CD4-positive, alpha-beta T cell (primary cell): ENCODE measurements at regions not wholly inside any gene's neighbourhood (a gene's known extent, or its start where the extent isn't known, plus 50 kb on each side); places are given as distances from the start of the nearest gene placed in this dataset.
"Not testable (repeated sequence)": the region's sequence is repeated elsewhere in the genome, so short reads cannot be mapped to it uniquely, and the experiment has no call there.

ENCODE experiments used
- ATAC-seq: fragments of 200-7000 bp; cut with Tn5 transposase; one replicate; pipeline ENCODE4 v1.10.0; 2022; ENCODE audit warnings: mild to moderate bottlenecking; ENCODE audit not compliant: poor library complexity
- CTCF ChIA-PET: fragments of 350-600 bp; sonication (Branson Sonifier 250); formaldehyde crosslinking; loops from one replicate; lab custom pipeline; 2021; ENCODE audit warnings: antibody characterized with exemption, inconsistent platforms; lab: Charles Lee
- POLR2A ChIA-PET: fragments of 350-600 bp; sonication (Branson Sonifier 250); formaldehyde crosslinking; loops from one replicate; lab custom pipeline; 2021; ENCODE audit warnings: antibody characterized with exemption, inconsistent platforms; lab: Charles Lee
- DNase-seq, 14 experiments: peaks; one replicate each; pipeline ENCODE4 v3.0.0-alpha.2; 2013 to 2020; ENCODE audit warnings: mixed read lengths in 2 of 14
- H3K27ac ChIP-seq, 2 donors: one replicate each; pipeline versions ENCODE4 v1.5.1 to v1.7.0; 2013; ENCODE audit warnings: low read length in 2 of 2, low read depth in 1 of 2, mild to moderate bottlenecking in 1 of 2
- H3K27me3 ChIP-seq, 2 experiments: 1 replicate in 1 of 2; 2 replicates in 1 of 2; pipeline versions ENCODE4 v1.6.1 to v1.7.0; 2013; ENCODE audit warnings: low read length in 2 of 2, control low read depth in 1 of 2, mild to moderate bottlenecking in 1 of 2, moderate library complexity in 1 of 2; ENCODE audit not compliant: insufficient read depth in 2 of 2, control insufficient read depth in 1 of 2
- H3K36me3 ChIP-seq: one replicate; pipeline ENCODE4 v1.6.1; 2013; ENCODE audit warnings: low read length, control low read depth; ENCODE audit not compliant: insufficient read depth
- H3K4me1 ChIP-seq: one replicate; pipeline ENCODE4 v1.6.1; 2013; ENCODE audit warnings: low read length, control low read depth; ENCODE audit not compliant: insufficient read depth
- H3K4me3 ChIP-seq: one replicate; pipeline ENCODE4 v1.5.1; 2013; ENCODE audit warnings: mild to moderate bottlenecking, low read length, moderate library complexity
- H3K9me3 ChIP-seq, 2 experiments: 1 replicate in 1 of 2; 2 replicates in 1 of 2; pipeline versions ENCODE4 v1.6.1 to v1.7.0; 2013; ENCODE audit warnings: low read length in 2 of 2, mild to moderate bottlenecking in 2 of 2, control low read depth in 1 of 2, moderate library complexity in 1 of 2; ENCODE audit not compliant: control insufficient read depth in 1 of 2, insufficient read depth in 1 of 2
- H3K27ac Mint-ChIP-seq: one replicate; pipeline ENCODE4 v1.8.0; 2020; ENCODE audit warnings: mixed read lengths
- H3K27me3 Mint-ChIP-seq: one replicate; pipeline ENCODE4 v1.8.0; 2021; ENCODE audit warnings: mixed read lengths
- H3K36me3 Mint-ChIP-seq: one replicate; pipeline ENCODE4 v1.8.0; 2021; ENCODE audit warnings: low read depth, mixed read lengths
- H3K4me1 Mint-ChIP-seq: one replicate; pipeline ENCODE4 v1.8.0; 2021; ENCODE audit warnings: low read depth, mixed read lengths
- H3K4me3 Mint-ChIP-seq: one replicate; pipeline ENCODE4 v1.8.0; 2020; ENCODE audit warnings: mild to moderate bottlenecking, mixed read lengths
- H3K9me3 Mint-ChIP-seq: one replicate; pipeline ENCODE4 v1.8.0; 2020; ENCODE audit warnings: mixed read lengths
- CTCF ChIP-seq: fragments of 200-600 bp; IDR thresholded peaks from one replicate; pipeline ENCODE4 v1.8.0; 2022; ENCODE audit warnings: antibody characterized with exemption, mild to moderate bottlenecking
- intact Hi-C, 2 experiments: fragments of 100-400 bp; cut with DNase I in 1 of 2; cut with micrococcal nuclease in 1 of 2; formaldehyde crosslinking; loops; one replicate each; pipeline versions ENCODE4 v1.15.1 to v1.9.0; 2023 to 2025; cut with DNase I, micrococcal nuclease

GRCh38 chr15:81645470-81645869 lies 271.5 kb upstream of the TMC3 start:
- Histone ChIP-seq H3K4me1 (no peaks in the 10 kb centered on the region), H3K27ac (no peak overlapping the region), H3K9me3 (no peaks in the 10 kb centered on the region), H3K4me3 (no peak overlapping the region), H3K27me3 (no peaks in the 10 kb centered on the region), H3K36me3 (no peaks in the 10 kb centered on the region)
- H3K27me3 Mint-ChIP-seq: peaks cover 5% of the 10 kb centered on the region
- ChIA-PET POLR2A (no interaction called here), CTCF (no interaction called here)
- intact Hi-C loops: no loop called here
- no peaks in the 10 kb centered on the region for H3K36me3 Mint-ChIP-seq
- no peaks in the 10 kb centered on the region for H3K4me1 Mint-ChIP-seq
- peaks cover under 1% of the 10 kb centered on the region for H3K9me3 Mint-ChIP-seq
- TF ChIP-seq CTCF: no peak
- DNase-seq (no peak), ATAC-seq (no peak)
- H3K27ac Mint-ChIP-seq: no peak overlapping the region
- H3K4me3 Mint-ChIP-seq: no peak overlapping the region

GRCh38 chr15:81643771-81644170 lies 269.8 kb upstream of the TMC3 start:
- no peaks in the 10 kb centered on the region for H3K9me3 Mint-ChIP-seq
- DNase-seq: no peak
- ChIA-PET POLR2A (no interaction called here), CTCF (interaction anchor here (0.5 kb wide), 1 partner anchor 16 kb away, joined by 6 read pairs; no protein-coding TSS in a partner anchor)
- H3K36me3 Mint-ChIP-seq: no peaks in the 10 kb centered on the region
- ATAC-seq: no peak
- no peak overlapping the region for H3K4me3 ChIP-seq
- TF ChIP-seq CTCF: no peak
- no peaks in the 10 kb centered on the region for H3K4me1 ChIP-seq
- H3K27ac ChIP-seq: no peak overlapping the region
- no peak overlapping the region for H3K27ac Mint-ChIP-seq
- H3K27me3 ChIP-seq: no peaks in the 10 kb centered on the region
- no peak overlapping the region for H3K4me3 Mint-ChIP-seq
- H3K27me3 Mint-ChIP-seq: peaks cover 5% of the 10 kb centered on the region
- intact Hi-C loops: no loop called here
- no peaks in the 10 kb centered on the region for H3K9me3 ChIP-seq
- no peaks in the 10 kb centered on the region for H3K36me3 ChIP-seq
- no peaks in the 10 kb centered on the region for H3K4me1 Mint-ChIP-seq

- intact Hi-C loops: no loop called here
Measured at GRCh38 chr15:81642451-81642990, 268.5 kb upstream of the TMC3 start.

GRCh38 chr15:81636064-81636463 lies 262.1 kb upstream of the TMC3 start:
- H3K9me3 Mint-ChIP-seq, H3K27me3 Mint-ChIP-seq, H3K4me3 ChIP-seq, H3K27ac Mint-ChIP-seq, intact Hi-C loops, CTCF ChIA-PET, POLR2A ChIA-PET, H3K27me3 ChIP-seq, H3K36me3 Mint-ChIP-seq, H3K4me3 Mint-ChIP-seq, ATAC-seq, DNase-seq, H3K4me1 ChIP-seq, H3K27ac ChIP-seq, H3K9me3 ChIP-seq, H3K4me1 Mint-ChIP-seq, H3K36me3 ChIP-seq: not testable (repeated sequence)

More at GRCh38 chr15:81642451-81642990, 268.5 kb upstream of the TMC3 start:
- no peaks in the 10 kb centered on the region for H3K9me3 Mint-ChIP-seq
- H3K9me3 ChIP-seq: no peaks in the 10 kb centered on the region
- peaks cover 0 to 3% of the 10 kb centered on the region in 2 experiments for H3K27me3 ChIP-seq
- CTCF ChIA-PET: no interaction called here
- H3K4me3 Mint-ChIP-seq: no peak overlapping the region
- no peak overlapping the region for H3K27ac Mint-ChIP-seq
- no peaks in the 10 kb centered on the region for H3K4me1 ChIP-seq
- no peaks in the 10 kb centered on the region for H3K36me3 ChIP-seq
- H3K36me3 Mint-ChIP-seq: no peaks in the 10 kb centered on the region
- no peak overlapping the region for H3K27ac ChIP-seq
- H3K4me3 ChIP-seq: no peak overlapping the region
- no peaks in the 10 kb centered on the region for H3K4me1 Mint-ChIP-seq
- peaks cover 5% of the 10 kb centered on the region for H3K27me3 Mint-ChIP-seq
- DNase-seq (no peak), ATAC-seq (no peak)
- TF ChIP-seq CTCF: no peak
- POLR2A ChIA-PET: no interaction called here
